ENCODE measurements at regions not wholly inside any gene's neighbourhood (a gene's known extent, or its start where the extent isn't known, plus 50 kb on each side); places are given as distances from the start of the nearest gene placed in this dataset.

DNA sequence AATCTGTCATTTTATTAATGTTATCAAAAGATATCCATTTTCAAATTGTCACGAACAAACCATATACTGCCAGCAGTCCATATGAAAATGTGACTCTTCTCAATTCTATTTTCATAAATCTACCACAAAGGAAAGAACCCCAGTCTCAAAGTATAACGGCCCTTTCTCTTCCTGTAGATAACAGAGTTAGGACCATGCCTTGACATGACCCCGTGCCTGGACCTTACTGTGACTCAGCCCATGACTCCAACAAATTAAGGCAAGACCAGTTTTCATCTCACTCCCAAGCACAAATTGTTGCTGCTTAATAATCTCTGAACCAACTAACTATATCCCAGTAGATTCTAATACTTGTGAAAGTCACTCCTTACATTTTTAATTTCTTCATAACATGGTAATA, 124.4 kb upstream of the NFIA start:
- Histone ChIP-seq H3K27ac (no peak overlapping the region), H3K4me3 (no peak overlapping the region), H3K36me3 (no peaks in the 10 kb centered on the region), H3K9me3 (peaks cover 0 to 8% (median 0%) of the 10 kb centered on the region in 12 donors), H3K27me3 (no peaks in the 10 kb centered on the region), H3K4me1 (no peaks in the 10 kb centered on the region)
- TF ChIP-seq POLR2A (IDR thresholded peaks at IDR 0.05), result no peak
- TF ChIP-seq CTCF (IDR thresholded peaks at IDR 0.05), result no peak
- ATAC-seq, result no peak
- intact Hi-C loops (cut with DNase I), result loop anchor here in 1 of 10 donors (10.0 kb wide), 1 partner anchor 93 kb away; no protein-coding TSS in a partner anchor
- no peak for DNase-seq
- WGBS, 4 donors, result 71 to 76% (median 74%) methylated on average over 3 of the region's 3 CpGs

DNA sequence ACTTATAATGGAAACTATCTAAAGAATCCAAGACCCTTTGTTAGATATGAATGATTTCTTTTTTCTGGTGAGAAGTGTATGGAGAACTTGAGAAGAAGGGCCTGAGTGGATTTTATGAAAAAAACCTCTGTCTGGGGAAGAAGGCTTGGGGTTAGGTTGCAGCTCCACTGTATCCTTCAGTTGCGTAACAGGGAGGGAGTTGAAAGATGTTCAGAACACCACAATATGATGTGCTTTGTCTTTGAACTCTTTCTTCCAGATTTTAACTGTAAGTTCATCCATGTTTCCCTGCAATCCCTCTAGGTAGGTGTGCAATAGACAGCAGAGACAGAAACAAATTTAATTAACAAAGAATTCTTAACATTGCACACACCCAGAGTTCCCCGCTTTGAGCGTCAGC, 125.8 kb upstream of the NFIA start:
- H3K27ac ChIP-seq, result no peak overlapping the region
- no peak overlapping the region for H3K4me3 ChIP-seq
- no peaks in the 10 kb centered on the region for H3K27me3 ChIP-seq
- no peak for TF ChIP-seq CTCF (IDR thresholded peaks at IDR 0.05)
- no peak for TF ChIP-seq POLR2A (IDR thresholded peaks at IDR 0.05)
- DNase-seq (no peak), ATAC-seq (no peak)
- 93 to 99% (median 97%) methylated on average over 3 of the region's 3 CpGs for WGBS, 4 donors
- no peaks in the 10 kb centered on the region for H3K36me3 ChIP-seq
- H3K4me1 ChIP-seq, result no peaks in the 10 kb centered on the region
- peaks cover 0 to 8% (median 0%) of the 10 kb centered on the region in 12 donors for H3K9me3 ChIP-seq
- intact Hi-C loops (cut with DNase I), result loop anchor here in 1 of 10 donors (10.0 kb wide), 1 partner anchor 92 kb away; no protein-coding TSS in a partner anchor

- intact Hi-C loops (cut with DNase I), result loop anchor here in 1 of 10 donors (10.0 kb wide), 1 partner anchor 88 kb away; no protein-coding TSS in a partner anchor
- 69 to 84% (median 75%) methylated on average over 10 of the region's 10 CpGs for WGBS, 4 donors
Measured at GRCh38 chr1:60952612-60953111, 129.7 kb upstream of the NFIA start.

More at GRCh38 chr1:60952612-60953111, 129.7 kb upstream of the NFIA start:
- TF ChIP-seq POLR2A (IDR thresholded peaks at IDR 0.05), result no peak
- TF ChIP-seq CTCF (IDR thresholded peaks at IDR 0.05), result no peak
- no peaks in the 10 kb centered on the region for H3K36me3 ChIP-seq
- DNase-seq (no peak), ATAC-seq (no peak)
- H3K27me3 ChIP-seq, result no peaks in the 10 kb centered on the region
- peaks cover 0 to 28% (median 3%) of the 10 kb centered on the region in 12 donors for H3K4me1 ChIP-seq
- no peak overlapping the region for H3K27ac ChIP-seq
- no peak overlapping the region for H3K4me3 ChIP-seq
- H3K9me3 ChIP-seq, result peaks cover 0 to 8% (median 0%) of the 10 kb centered on the region in 12 donors
